IPS-18a (cell line): ENCODE measurements at regions not wholly inside any gene's neighbourhood (a gene's known extent, or its start where the extent isn't known, plus 50 kb on each side); places are given as distances from the start of the nearest gene placed in this dataset.
"Not testable (repeated sequence)": the region's sequence is repeated elsewhere in the genome, so short reads cannot be mapped to it uniquely, and the experiment has no call there.

Experiments used
- H3K27ac ChIP-seq: one replicate; pipeline ENCODE4 v1.5.1; 2013; ENCODE audit warnings: low read length
- H3K27me3 ChIP-seq: one replicate; pipeline ENCODE4 v1.6.1; 2013; ENCODE audit warnings: mild to moderate bottlenecking, low read length; ENCODE audit not compliant: control insufficient read depth, insufficient read depth
- H3K36me3 ChIP-seq: one replicate; pipeline ENCODE4 v1.6.1; 2013; ENCODE audit warnings: low read depth, low read length; ENCODE audit not compliant: control insufficient read depth
- H3K4me1 ChIP-seq: one replicate; pipeline ENCODE4 v1.6.1; 2013; ENCODE audit warnings: low read depth, low read length; ENCODE audit not compliant: control insufficient read depth
- H3K4me3 ChIP-seq: one replicate; pipeline ENCODE4 v1.5.1; 2013; ENCODE audit warnings: low read length
- H3K9ac ChIP-seq: one replicate; pipeline ENCODE4 v1.6.1; 2013; ENCODE audit warnings: mild to moderate bottlenecking, low read length, moderate library complexity
- H3K9me3 ChIP-seq: one replicate; pipeline ENCODE4 v1.6.1; 2013; ENCODE audit warnings: low read depth, low read length; ENCODE audit not compliant: control insufficient read depth

DNA sequence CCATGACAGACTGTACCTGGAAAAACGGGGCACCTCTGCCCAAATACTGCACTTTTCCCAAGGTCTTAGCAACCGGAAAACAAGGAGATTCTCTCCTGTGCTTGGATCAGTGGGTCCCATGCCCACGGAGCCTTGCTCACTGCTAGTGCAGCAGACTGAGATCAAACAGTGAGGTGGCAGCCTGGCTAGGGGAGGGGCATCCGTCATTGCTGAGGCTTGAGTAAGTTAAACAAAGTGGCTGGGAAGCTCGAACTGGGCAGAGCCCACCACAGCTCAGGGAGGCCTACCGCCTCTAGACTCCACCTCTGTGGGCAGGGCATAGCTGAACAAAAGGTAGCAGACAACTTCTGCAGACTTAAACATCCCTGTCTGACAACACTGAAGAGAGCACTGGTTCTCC, 148.8 kb downstream of the PCDH20 start:
- not testable (repeated sequence) for H3K36me3 ChIP-seq, H3K9me3 ChIP-seq, H3K4me3 ChIP-seq, H3K27me3 ChIP-seq, H3K4me1 ChIP-seq, H3K9ac ChIP-seq, H3K27ac ChIP-seq

DNA sequence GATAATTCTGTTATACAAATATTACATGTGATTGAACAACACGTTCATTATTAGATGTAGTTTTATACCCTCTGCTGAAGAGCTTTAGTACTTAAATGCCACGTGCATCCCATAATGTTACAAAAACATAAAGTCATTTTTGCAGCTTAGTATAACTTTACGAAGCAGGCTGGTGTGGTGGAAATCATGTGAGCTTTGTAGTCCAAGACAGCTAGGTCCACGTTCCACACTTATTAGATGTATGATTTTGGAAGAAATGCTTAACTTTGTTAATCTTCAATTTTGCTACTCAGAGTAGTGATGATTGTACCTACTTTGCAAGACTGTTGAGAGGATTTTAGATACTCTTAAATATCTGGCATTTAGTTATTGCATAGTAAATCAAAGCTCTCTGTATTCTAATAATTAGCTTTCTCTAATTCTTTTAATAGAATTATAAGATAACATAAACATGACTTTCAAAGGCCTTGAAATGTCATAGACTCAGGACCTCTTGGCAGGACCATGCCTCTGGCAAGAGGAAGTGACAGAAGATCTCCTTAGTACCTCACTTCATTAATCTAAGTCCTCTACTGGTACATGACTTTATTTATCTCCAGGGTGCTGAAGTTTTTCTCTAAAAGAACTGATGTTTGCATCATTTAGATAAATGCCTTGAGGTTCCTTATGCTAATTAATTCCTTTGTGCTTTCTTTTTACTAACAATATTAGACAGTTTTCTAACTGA, 153.7 kb downstream of the PCDH20 start:
- Histone ChIP-seq H3K27me3 (no peaks in the 10 kb centered on the region), H3K4me3 (no peak overlapping the region), H3K4me1 (no peaks in the 10 kb centered on the region), H3K36me3 (no peaks in the 10 kb centered on the region), H3K9ac (no peak overlapping the region), H3K9me3 (no peaks in the 10 kb centered on the region), H3K27ac (no peak overlapping the region)

DNA sequence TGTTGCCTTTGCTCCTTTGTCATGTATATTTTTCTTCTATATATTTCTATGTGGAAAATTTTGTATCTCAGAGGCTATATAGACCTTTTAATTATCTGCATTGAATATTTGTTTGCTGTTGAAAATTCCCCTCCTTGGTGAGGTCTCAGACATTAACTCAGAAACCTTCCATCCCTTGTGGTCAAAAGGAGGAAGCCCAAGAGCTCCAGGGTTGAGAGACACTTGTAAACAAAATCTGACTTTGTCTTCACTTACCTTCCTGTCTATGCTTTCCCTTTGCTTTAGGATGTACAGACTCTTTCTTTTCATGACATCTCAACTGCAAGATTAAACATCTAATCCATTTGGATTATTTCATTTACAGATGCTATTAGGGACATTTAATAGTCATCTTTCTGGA, 157.5 kb downstream of the PCDH20 start:
- H3K4me3 ChIP-seq = no peak overlapping the region

DNA sequence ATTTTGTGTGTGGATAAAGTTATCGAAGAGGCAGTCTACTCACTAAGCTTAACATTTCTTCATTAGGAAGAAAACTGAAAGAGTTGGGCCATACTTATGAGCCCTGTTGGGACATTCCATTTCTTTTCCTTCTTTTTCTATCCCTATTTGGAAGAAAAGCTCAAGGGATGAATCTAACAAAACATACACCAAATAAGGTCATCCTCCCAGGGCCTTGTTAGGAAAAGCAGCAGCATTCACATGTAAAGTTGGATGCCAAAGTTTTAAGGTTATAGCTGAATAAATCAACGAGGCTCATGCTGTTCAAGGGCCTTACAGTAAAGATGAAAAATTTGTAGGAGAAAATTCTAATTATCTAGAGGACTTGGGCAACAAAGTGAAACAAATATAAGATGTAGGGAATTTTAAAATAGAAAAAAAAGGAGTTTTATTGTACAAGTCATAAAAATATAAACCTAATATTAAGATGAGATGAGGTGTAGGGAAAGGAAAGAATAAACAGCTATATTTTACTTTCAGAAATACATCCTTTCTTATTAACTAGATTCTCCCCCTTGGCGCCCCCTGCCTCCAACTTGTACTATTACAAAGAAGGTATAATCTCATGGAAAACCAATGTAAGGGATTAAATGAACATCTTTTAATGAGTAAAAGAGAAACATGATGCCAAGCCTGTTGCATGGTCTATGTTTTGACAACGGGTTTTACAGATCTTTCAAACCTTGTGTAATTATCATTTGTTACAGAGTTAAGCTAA, 160.4 kb downstream of the PCDH20 start:
- Histone ChIP-seq H3K27me3 (no peaks in the 10 kb centered on the region), H3K4me1 (no peaks in the 10 kb centered on the region), H3K9me3 (no peaks in the 10 kb centered on the region), H3K9ac (no peak overlapping the region), H3K27ac (no peak overlapping the region), H3K36me3 (no peaks in the 10 kb centered on the region), H3K4me3 (no peak overlapping the region)

More for the DNA sequence above, 157.5 kb downstream of the PCDH20 start:
- H3K9ac ChIP-seq = no peak overlapping the region
- no peak overlapping the region for H3K27ac ChIP-seq
- no peaks in the 10 kb centered on the region for H3K27me3 ChIP-seq
- H3K4me1 ChIP-seq = no peaks in the 10 kb centered on the region
- no peaks in the 10 kb centered on the region for H3K36me3 ChIP-seq
- H3K9me3 ChIP-seq = no peaks in the 10 kb centered on the region

DNA sequence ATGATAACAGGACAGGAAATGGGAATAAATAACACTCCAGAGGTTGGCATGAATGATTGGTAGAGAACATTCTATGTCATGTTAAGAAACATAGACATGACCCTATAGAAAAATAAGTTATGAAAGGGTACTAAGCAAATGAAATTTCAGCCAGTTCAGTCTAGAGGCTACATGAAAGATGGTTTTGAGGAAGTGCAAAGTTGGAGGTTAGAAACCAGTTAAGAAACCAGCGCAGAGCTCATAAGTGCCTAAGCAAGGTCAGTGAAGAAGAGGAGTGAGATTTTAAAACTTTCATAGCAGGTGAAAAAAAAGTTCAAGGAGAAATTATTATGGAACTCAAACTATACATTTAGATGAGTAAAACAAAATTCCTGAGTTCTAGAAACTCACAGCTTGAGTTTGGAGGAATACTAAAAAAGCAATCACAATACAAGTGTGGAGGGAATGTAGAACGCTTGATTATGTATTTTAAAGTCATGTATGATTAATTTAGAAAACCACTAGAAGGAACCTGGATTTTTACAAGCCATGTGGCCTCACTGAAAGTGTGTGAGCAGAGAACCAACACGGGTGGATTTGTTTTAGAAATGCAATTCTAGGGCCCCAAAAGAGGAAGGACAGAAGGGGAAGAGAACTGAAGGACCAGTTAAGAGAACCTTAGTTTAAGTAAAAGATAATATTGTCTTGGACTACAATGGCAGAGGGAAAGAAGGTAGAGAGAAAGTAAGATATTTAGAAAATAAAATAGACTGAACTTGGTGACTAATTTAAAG, 162.4 kb downstream of the PCDH20 start:
- no peak overlapping the region for H3K27ac ChIP-seq
- H3K27me3 ChIP-seq = no peaks in the 10 kb centered on the region
- H3K4me3 ChIP-seq = no peak overlapping the region
- no peaks in the 10 kb centered on the region for H3K4me1 ChIP-seq
- no peak overlapping the region for H3K9ac ChIP-seq
- no peaks in the 10 kb centered on the region for H3K9me3 ChIP-seq
- H3K36me3 ChIP-seq = no peaks in the 10 kb centered on the region

DNA sequence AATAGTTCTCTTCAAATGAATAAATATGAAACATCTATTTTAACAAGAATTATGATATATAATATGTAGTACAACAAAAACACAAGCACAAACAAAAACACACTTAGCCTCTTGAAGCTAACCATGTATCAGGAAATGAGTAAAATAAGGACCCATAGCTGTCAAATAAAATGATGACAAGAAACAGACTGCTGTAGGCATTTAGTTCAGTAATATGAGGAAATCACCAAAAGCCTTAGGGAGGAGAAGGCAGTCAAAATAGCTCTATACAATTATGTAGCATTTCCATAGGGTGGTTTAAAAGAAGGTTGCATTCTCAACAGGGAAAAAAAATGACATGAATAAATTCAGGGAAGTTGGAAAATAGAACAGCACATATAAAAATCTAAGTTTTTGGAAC, 163.4 kb downstream of the PCDH20 start:
- no peaks in the 10 kb centered on the region for H3K27me3 ChIP-seq
- no peak overlapping the region for H3K27ac ChIP-seq
- H3K4me3 ChIP-seq = no peak overlapping the region
- H3K4me1 ChIP-seq = no peaks in the 10 kb centered on the region
- no peaks in the 10 kb centered on the region for H3K9me3 ChIP-seq
- no peak overlapping the region for H3K9ac ChIP-seq
- H3K36me3 ChIP-seq = no peaks in the 10 kb centered on the region

DNA sequence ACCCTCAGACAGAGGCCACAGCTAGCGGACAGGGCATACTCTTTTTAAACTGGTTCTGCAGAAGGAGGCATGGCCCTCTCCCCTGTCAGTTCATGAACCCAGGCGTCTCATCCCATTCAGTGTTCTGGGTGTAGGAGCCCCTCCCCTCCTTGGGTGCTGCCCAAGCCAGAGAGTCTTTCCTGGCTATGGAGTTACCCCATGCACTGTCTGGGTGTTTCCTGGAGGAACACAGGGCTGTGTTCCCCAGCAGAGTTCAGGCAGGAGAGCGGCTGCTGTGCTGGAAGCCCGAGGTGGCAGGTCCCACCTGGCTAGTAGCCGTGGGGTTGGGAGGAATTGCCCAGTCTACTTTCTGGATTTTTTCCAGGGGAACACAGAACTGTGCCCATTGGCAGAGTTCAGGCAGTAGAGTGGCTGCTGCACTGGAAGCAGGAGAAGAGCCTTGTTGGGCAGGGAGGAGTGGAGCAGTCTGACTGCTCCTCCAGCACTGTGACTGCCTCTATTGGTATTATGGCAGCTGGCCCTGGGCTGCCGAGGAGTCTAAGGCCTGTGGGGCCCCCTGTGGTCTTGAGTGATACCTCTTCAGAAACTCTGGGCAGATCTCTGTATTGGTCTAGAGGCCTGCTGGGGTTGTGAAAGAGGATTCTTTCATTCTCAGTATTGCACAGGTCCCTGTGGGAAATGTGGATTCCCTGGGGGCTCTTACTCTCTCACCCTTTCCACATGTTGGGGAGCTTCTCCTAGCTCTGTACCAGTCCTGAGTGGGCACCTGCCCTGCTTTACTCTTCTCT, 168.3 kb downstream of the PCDH20 start:
- Histone ChIP-seq H3K27me3 (no peaks in the 10 kb centered on the region), H3K27ac (no peak overlapping the region), H3K36me3 (no peaks in the 10 kb centered on the region), H3K4me1 (peaks cover 7% of the 10 kb centered on the region), H3K9me3 (no peaks in the 10 kb centered on the region), H3K9ac (no peak overlapping the region), H3K4me3 (no peak overlapping the region)

DNA sequence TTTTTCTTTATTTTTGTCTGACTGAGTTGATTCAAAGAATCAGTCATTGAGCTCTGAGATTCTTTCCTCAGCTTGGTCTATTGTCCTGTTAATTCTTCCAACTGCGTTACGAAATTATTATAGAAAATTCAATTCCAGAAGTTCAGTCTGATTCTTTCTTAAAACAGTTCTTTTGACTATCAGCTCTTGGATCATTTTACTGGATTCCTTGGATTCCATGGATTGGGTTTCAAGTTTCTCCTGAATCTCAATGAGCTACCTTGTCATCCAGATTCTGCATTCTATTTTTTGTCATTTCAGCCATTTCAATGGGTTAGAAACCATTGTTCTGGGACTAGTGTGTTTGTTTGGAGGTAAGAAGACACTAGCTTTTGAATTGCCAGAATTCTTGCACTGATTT, 169.3 kb downstream of the PCDH20 start:
- H3K4me3 ChIP-seq = no peak overlapping the region
- no peak overlapping the region for H3K9ac ChIP-seq
- H3K27me3 ChIP-seq = no peaks in the 10 kb centered on the region
- no peak overlapping the region for H3K27ac ChIP-seq
- no peaks in the 10 kb centered on the region for H3K36me3 ChIP-seq
- no peaks in the 10 kb centered on the region for H3K9me3 ChIP-seq
- peaks cover 7% of the 10 kb centered on the region for H3K4me1 ChIP-seq

DNA sequence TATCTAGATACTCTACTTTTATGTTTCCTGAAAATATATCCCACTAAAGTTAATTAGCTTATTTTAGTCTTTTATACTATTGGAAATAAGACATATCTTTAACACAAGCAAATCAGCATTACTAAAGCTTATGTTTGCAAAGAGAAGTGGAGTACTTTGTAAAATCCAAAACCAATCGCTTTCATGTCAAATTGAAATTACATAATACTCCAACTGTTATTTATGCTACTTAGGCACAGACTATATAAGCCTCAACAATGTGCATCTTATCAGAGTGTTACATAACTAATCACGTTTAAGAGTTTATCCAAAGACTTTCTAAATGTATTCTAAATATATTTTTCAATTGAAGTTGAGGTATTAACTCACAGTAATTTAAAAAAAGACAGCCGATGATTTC, 200.0 kb downstream of the PCDH20 start:
- Histone ChIP-seq H3K27me3 (no peaks in the 10 kb centered on the region), H3K36me3 (no peaks in the 10 kb centered on the region), H3K27ac (no peak overlapping the region), H3K4me1 (no peaks in the 10 kb centered on the region), H3K9ac (no peak overlapping the region), H3K9me3 (no peaks in the 10 kb centered on the region), H3K4me3 (no peak overlapping the region)

DNA sequence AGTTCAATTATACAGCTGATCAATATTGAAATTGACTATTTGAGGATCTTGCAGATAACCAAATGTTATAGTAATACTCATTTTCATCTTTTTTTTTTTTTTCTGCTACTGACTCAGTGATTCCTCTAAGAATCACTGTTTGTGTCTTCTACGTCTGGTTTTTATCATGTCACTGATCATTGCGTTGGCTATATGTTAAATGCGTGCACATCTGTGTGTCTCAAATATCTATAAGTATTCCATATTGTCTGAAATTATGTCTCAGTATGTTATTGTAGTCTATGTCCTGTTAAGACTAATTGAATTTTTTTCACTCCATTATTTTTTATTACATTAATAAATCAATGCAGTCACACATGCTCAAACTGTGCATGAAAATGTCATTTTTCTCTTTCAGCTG, 200.5 kb downstream of the PCDH20 start:
- no peaks in the 10 kb centered on the region for H3K36me3 ChIP-seq
- no peaks in the 10 kb centered on the region for H3K27me3 ChIP-seq
- H3K9ac ChIP-seq = no peak overlapping the region
- H3K4me1 ChIP-seq = no peaks in the 10 kb centered on the region
- H3K27ac ChIP-seq = no peak overlapping the region
- H3K9me3 ChIP-seq = no peaks in the 10 kb centered on the region
- no peak overlapping the region for H3K4me3 ChIP-seq

DNA sequence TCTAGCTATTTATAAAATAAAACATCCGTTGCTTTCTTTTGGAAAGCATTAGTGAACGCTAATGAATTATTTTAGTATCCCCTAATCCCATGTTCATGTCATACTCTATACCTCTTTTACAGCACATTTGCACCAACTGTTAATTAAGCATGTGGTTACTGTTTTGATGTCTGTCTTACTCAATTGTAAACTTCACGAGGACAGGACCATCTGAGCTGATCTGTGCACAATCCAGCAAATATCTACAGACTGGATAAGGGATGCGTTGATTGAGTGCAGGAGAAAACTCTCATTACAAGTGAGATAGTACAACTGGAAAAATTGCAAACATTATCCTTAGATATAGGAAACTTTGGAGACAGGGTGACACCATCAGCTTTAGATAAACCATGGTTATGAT, 201.1 kb downstream of the PCDH20 start:
- no peaks in the 10 kb centered on the region for H3K36me3 ChIP-seq
- H3K9me3 ChIP-seq = no peaks in the 10 kb centered on the region
- H3K27ac ChIP-seq = no peak overlapping the region
- H3K9ac ChIP-seq = no peak overlapping the region
- H3K27me3 ChIP-seq = no peaks in the 10 kb centered on the region
- H3K4me3 ChIP-seq = no peak overlapping the region
- no peaks in the 10 kb centered on the region for H3K4me1 ChIP-seq
